ENCODE measurements at regions not wholly inside any gene's neighbourhood (a gene's known extent, or its start where the extent isn't known, plus 50 kb on each side); places are given as distances from the start of the nearest gene placed in this dataset.

- intact Hi-C loops (cut with micrococcal nuclease; ENCODE audit: unreplicated experiment) = no loop called here
- FAIRE-seq = no peak
Measured at GRCh38 chr2:120450196-120450820, 104.4 kb downstream of the INHBB start.

DNA sequence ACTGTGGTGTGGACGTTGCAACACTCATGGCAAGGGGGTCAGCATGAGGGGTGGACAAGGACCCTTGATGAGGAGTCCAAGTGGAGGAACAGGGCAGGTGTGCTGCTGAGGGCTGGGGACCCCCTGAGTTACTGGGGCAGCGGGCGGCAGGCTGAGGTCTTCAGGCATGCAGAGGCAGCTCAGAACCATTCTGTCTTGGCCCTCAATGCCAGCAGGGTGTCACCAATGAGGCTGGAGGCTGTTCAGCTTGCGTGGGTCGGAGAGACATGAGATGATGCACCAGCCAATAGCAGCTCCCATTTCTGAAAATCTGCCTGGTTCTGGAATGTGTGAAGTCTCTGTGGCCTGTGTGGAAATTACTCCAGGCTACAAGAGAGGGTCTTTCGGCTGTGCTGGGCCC, 105.4 kb downstream of the INHBB start:
- H3K9me3 ChIP-seq (ENCODE audit: low read length) = no peaks in the 10 kb centered on the region
- CTCF ChIA-PET (ENCODE audit: low intra/inter-chr PET ratio, low total read pairs) = no interaction called here
- H3K27ac ChIP-seq (ENCODE audit: extremely low read length, insufficient read depth, low read length) = no peak overlapping the region
- FAIRE-seq (no peak), ATAC-seq (no peak), DNase-seq (ENCODE audit: low spot score) (no peak)
- no peak overlapping the region for H3K4me2 ChIP-seq (ENCODE audit: low read depth, low read length)
- no peak overlapping the region for H3K9ac ChIP-seq (ENCODE audit: insufficient read depth, low read depth, low read length)
- intact Hi-C loops (cut with micrococcal nuclease; ENCODE audit: unreplicated experiment) (no loop called here), in situ Hi-C loops (cut with HindIII; ENCODE audit: extremely low pct_ligation_motif_present, low pct_unique_long_range_greater_than_20kb) (no loop called here)
- POLR2A ChIA-PET = interaction anchor here (6.4 kb wide), 1 partner anchor 14 kb away, joined by 30 read pairs; no protein-coding TSS in a partner anchor
- peaks cover 16 to 60% of the 10 kb centered on the region in 2 experiments; a peak in 4 of 5 replicates for H3K27me3 ChIP-seq (ENCODE audit: control insufficient read depth in 1 of 2, insufficient read depth in 2 of 2, low read length in 2 of 2)
- no peak overlapping the region for H2AFZ ChIP-seq (ENCODE audit: low read length)
- H3K4me3 ChIP-seq (replicated peaks in 1 of 3; ENCODE audit: insufficient read depth in 1 of 3, low read depth in 2 of 3, low read length in 3 of 3) = no peak overlapping the region
- no peaks in the 10 kb centered on the region for H3K79me2 ChIP-seq (ENCODE audit: insufficient read depth, low read length)
- BruUV-seq (replicated peaks) = no TSS peak
- no peaks in the 10 kb centered on the region for H3K36me3 ChIP-seq (replicated peaks in 1 of 2; ENCODE audit: control insufficient read depth in 1 of 2, insufficient read depth in 2 of 2, low read length in 2 of 2)
- 74% methylated on average over 5 of the region's 6 CpGs for WGBS (ENCODE audit: low lambda C conversion rate)
- peaks cover 38% of the 10 kb centered on the region for H3K4me1 ChIP-seq (ENCODE audit: insufficient read depth, low read length)
- no peaks in the 10 kb centered on the region for H4K20me1 ChIP-seq (ENCODE audit: insufficient read depth, low read length)
- TF ChIP-seq, protein P1, sequence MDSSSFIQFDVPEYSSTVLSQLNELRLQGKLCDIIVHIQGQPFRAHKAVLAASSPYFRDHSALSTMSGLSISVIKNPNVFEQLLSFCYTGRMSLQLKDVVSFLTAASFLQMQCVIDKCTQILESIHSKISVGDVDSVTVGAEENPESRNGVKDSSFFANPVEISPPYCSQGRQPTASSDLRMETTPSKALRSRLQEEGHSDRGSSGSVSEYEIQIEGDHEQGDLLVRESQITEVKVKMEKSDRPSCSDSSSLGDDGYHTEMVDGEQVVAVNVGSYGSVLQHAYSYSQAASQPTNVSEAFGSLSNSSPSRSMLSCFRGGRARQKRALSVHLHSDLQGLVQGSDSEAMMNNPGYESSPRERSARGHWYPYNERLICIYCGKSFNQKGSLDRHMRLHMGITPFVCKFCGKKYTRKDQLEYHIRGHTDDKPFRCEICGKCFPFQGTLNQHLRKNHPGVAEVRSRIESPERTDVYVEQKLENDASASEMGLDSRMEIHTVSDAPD (CRISPR knock-in tag; IDR thresholded peaks at IDR 0.05) = no peak
- no peak for TF ChIP-seq SP2 (CRISPR knock-in tag; IDR thresholded peaks at IDR 0.05)

More at GRCh38 chr2:120450196-120450820, 104.4 kb downstream of the INHBB start:
- no peaks in the 10 kb centered on the region for H4K20me1 ChIP-seq (ENCODE audit: insufficient read depth, low read length)
- H3K4me1 ChIP-seq (ENCODE audit: insufficient read depth, low read length) = peaks cover 39% of the 10 kb centered on the region
- no peaks in the 10 kb centered on the region for H3K36me3 ChIP-seq (replicated peaks in 1 of 2; ENCODE audit: control insufficient read depth in 1 of 2, insufficient read depth in 2 of 2, low read length in 2 of 2)
- 49% methylated on average over 12 of the region's 12 CpGs for WGBS (ENCODE audit: low lambda C conversion rate)
- BruUV-seq (replicated peaks) = no TSS peak
- no peak overlapping the region for H3K4me2 ChIP-seq (ENCODE audit: low read depth, low read length)
- H3K4me3 ChIP-seq (replicated peaks in 1 of 3; ENCODE audit: insufficient read depth in 1 of 3, low read depth in 2 of 3, low read length in 3 of 3) = no peak overlapping the region
- no peaks in the 10 kb centered on the region for H3K79me2 ChIP-seq (ENCODE audit: insufficient read depth, low read length)
- H2AFZ ChIP-seq (ENCODE audit: low read length) = no peak overlapping the region
- H3K27me3 ChIP-seq (ENCODE audit: control insufficient read depth in 1 of 2, insufficient read depth in 2 of 2, low read length in 2 of 2) = peaks cover 16 to 62% of the 10 kb centered on the region in 2 experiments; a peak in 4 of 5 replicates
- ChIA-PET POLR2A (interaction anchor here (6.4 kb wide), 1 partner anchor 15 kb away, joined by 30 read pairs; no protein-coding TSS in a partner anchor), CTCF (ENCODE audit: low intra/inter-chr PET ratio, low total read pairs) (no interaction called here)
- no peak overlapping the region for H3K27ac ChIP-seq (ENCODE audit: extremely low read length, insufficient read depth, low read length)
- no peak for ATAC-seq
- H3K9ac ChIP-seq (ENCODE audit: insufficient read depth, low read depth, low read length) = no peak overlapping the region
- TF ChIP-seq EZH2 (conservative IDR thresholded peaks at IDR 0.05; ENCODE audit: low read depth, low read length) = 0 out of 2 replicates have a peak, but pooled peaks have one; percentile 20
- no peak for TF ChIP-seq ZNF12 (CRISPR knock-in tag; IDR thresholded peaks at IDR 0.05)
- no peak for TF ChIP-seq CEBPG (CRISPR knock-in tag; IDR thresholded peaks at IDR 0.05)
- TF ChIP-seq ZNF770 (CRISPR knock-in tag; IDR thresholded peaks at IDR 0.05) = no peak
- no peak for DNase-seq (ENCODE audit: low spot score)
- no peaks in the 10 kb centered on the region for H3K9me3 ChIP-seq (ENCODE audit: low read length)
- in situ Hi-C loops (cut with HindIII; ENCODE audit: extremely low pct_ligation_motif_present, low pct_unique_long_range_greater_than_20kb) = no loop called here
